ENCODE measurements at regions not wholly inside any gene's neighbourhood (a gene's known extent, or its start where the extent isn't known, plus 50 kb on each side); places are given as distances from the start of the nearest gene placed in this dataset.

DNA sequence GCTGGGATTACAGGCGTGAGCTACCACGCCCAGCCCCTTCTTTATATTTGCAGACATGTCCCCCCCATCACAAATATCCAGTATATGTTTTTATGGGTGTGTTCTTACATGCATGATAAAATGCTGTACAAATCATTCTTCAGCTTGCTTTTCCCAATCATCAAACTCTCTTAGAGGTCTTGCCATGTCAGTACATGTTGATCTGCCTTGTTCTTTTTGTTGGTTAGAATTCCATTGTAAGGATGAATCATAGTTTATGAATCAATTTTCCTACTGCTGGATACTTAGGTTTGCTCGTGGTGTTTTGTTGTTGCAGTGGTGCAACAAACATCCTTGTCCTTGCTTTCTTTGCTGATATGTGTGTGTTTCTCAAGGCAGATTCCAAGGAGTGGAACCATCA is 79.9 kb upstream of the NEURL1B start (continued):
- TF ChIP-seq, protein P1, sequence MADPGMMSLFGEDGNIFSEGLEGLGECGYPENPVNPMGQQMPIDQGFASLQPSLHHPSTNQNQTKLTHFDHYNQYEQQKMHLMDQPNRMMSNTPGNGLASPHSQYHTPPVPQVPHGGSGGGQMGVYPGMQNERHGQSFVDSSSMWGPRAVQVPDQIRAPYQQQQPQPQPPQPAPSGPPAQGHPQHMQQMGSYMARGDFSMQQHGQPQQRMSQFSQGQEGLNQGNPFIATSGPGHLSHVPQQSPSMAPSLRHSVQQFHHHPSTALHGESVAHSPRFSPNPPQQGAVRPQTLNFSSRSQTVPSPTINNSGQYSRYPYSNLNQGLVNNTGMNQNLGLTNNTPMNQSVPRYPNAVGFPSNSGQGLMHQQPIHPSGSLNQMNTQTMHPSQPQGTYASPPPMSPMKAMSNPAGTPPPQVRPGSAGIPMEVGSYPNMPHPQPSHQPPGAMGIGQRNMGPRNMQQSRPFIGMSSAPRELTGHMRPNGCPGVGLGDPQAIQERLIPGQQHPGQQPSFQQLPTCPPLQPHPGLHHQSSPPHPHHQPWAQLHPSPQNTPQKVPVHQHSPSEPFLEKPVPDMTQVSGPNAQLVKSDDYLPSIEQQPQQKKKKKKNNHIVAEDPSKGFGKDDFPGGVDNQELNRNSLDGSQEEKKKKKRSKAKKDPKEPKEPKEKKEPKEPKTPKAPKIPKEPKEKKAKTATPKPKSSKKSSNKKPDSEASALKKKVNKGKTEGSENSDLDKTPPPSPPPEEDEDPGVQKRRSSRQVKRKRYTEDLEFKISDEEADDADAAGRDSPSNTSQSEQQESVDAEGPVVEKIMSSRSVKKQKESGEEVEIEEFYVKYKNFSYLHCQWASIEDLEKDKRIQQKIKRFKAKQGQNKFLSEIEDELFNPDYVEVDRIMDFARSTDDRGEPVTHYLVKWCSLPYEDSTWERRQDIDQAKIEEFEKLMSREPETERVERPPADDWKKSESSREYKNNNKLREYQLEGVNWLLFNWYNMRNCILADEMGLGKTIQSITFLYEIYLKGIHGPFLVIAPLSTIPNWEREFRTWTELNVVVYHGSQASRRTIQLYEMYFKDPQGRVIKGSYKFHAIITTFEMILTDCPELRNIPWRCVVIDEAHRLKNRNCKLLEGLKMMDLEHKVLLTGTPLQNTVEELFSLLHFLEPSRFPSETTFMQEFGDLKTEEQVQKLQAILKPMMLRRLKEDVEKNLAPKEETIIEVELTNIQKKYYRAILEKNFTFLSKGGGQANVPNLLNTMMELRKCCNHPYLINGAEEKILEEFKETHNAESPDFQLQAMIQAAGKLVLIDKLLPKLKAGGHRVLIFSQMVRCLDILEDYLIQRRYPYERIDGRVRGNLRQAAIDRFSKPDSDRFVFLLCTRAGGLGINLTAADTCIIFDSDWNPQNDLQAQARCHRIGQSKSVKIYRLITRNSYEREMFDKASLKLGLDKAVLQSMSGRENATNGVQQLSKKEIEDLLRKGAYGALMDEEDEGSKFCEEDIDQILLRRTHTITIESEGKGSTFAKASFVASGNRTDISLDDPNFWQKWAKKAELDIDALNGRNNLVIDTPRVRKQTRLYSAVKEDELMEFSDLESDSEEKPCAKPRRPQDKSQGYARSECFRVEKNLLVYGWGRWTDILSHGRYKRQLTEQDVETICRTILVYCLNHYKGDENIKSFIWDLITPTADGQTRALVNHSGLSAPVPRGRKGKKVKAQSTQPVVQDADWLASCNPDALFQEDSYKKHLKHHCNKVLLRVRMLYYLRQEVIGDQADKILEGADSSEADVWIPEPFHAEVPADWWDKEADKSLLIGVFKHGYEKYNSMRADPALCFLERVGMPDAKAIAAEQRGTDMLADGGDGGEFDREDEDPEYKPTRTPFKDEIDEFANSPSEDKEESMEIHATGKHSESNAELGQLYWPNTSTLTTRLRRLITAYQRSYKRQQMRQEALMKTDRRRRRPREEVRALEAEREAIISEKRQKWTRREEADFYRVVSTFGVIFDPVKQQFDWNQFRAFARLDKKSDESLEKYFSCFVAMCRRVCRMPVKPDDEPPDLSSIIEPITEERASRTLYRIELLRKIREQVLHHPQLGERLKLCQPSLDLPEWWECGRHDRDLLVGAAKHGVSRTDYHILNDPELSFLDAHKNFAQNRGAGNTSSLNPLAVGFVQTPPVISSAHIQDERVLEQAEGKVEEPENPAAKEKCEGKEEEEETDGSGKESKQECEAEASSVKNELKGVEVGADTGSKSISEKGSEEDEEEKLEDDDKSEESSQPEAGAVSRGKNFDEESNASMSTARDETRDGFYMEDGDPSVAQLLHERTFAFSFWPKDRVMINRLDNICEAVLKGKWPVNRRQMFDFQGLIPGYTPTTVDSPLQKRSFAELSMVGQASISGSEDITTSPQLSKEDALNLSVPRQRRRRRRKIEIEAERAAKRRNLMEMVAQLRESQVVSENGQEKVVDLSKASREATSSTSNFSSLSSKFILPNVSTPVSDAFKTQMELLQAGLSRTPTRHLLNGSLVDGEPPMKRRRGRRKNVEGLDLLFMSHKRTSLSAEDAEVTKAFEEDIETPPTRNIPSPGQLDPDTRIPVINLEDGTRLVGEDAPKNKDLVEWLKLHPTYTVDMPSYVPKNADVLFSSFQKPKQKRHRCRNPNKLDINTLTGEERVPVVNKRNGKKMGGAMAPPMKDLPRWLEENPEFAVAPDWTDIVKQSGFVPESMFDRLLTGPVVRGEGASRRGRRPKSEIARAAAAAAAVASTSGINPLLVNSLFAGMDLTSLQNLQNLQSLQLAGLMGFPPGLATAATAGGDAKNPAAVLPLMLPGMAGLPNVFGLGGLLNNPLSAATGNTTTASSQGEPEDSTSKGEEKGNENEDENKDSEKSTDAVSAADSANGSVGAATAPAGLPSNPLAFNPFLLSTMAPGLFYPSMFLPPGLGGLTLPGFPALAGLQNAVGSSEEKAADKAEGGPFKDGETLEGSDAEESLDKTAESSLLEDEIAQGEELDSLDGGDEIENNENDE (IDR thresholded peaks at IDR 0.05; ENCODE audit: insufficient replicate concordance, low read length), result no peak
- TF ChIP-seq SRF (IDR thresholded peaks at IDR 0.05; ENCODE audit: low read depth, low read length) (no peak), HDAC6 (IDR thresholded peaks at IDR 0.05; ENCODE audit: low read depth, low read length) (no peak), TAF1 (IDR thresholded peaks at IDR 0.05; ENCODE audit: low read depth, low read length) (no peak)

Data from H1 (cell line).